Fibroblast of villous mesenchyme (primary cell): ENCODE measurements at regions not wholly inside any gene's neighbourhood (a gene's known extent, or its start where the extent isn't known, plus 50 kb on each side); places are given as distances from the start of the nearest gene placed in this dataset.

ENCODE experiments used
- DNase-seq: peaks from one replicate; pipeline ENCODE4 v3.0.0-alpha.2; 2010; ENCODE audit warnings: low read depth
- H3K4me3 ChIP-seq: 2 replicates; pipeline ENCODE4 v1.5.1; 2011; ENCODE audit warnings: low read depth, mild to moderate bottlenecking, low read length
- CTCF ChIP-seq: IDR thresholded peaks from 2 replicates; pipeline ENCODE4 v1.5.1; 2012; ENCODE audit warnings: low read depth, mild to moderate bottlenecking, low read length; ENCODE audit not compliant: insufficient read depth

- H3K4me3 ChIP-seq = no peak overlapping the region
- DNase-seq = no peak
- TF ChIP-seq CTCF = no peak
These were observed 96.1 kb downstream of the PDGFA start for GRCh38 chr7:423312-424260.

- TF ChIP-seq CTCF = no peak
- DNase-seq = no peak
These were observed 95.2 kb downstream of the PDGFA start for GRCh38 chr7:424301-424935.

GRCh38 chr7:424961-425793, 94.5 kb downstream of the PDGFA start:
- no peak for TF ChIP-seq CTCF
- no peak overlapping the region for H3K4me3 ChIP-seq
- DNase-seq = no peak

More at GRCh38 chr7:424301-424935, 95.2 kb downstream of the PDGFA start:
- H3K4me3 ChIP-seq = no peak overlapping the region

- no peak for DNase-seq
- TF ChIP-seq CTCF = no peak
- H3K4me3 ChIP-seq = no peak overlapping the region
These were observed 93.9 kb downstream of the PDGFA start for GRCh38 chr7:425794-426188.

- H3K4me3 ChIP-seq = no peak overlapping the region
- no peak for TF ChIP-seq CTCF
- DNase-seq = no peak
These were observed 93.1 kb downstream of the PDGFA start for GRCh38 chr7:426510-426909.

GRCh38 chr7:427506-428103, 92.0 kb downstream of the PDGFA start:
- H3K4me3 ChIP-seq = no peak overlapping the region
- DNase-seq = no peak
- TF ChIP-seq CTCF = no peak
